GM11168 (cell line): ENCODE measurements at regions not wholly inside any gene's neighbourhood (a gene's known extent, or its start where the extent isn't known, plus 50 kb on each side); places are given as distances from the start of the nearest gene placed in this dataset.
"Not testable (repeated sequence)": the region's sequence is repeated elsewhere in the genome, so short reads cannot be mapped to it uniquely, and the experiment has no call there.

Experiments used
- in situ Hi-C: fragments of 300-500 bp; cut with MboI; formaldehyde crosslinking; loops from one replicate; pipeline ENCODE4 v1.12.0; 2022; ENCODE audit warnings: low sequenced_read_pairs; ENCODE audit not compliant: unreplicated experiment

- in situ Hi-C loops, result no loop called here
These were observed 95.8 kb upstream of the NAA20 start for GRCh38 chr20:19921284-19921793.

GRCh38 chr20:19921829-19922228 is 95.3 kb upstream of the NAA20 start:
- in situ Hi-C loops, result not testable (repeated sequence)

DNA sequence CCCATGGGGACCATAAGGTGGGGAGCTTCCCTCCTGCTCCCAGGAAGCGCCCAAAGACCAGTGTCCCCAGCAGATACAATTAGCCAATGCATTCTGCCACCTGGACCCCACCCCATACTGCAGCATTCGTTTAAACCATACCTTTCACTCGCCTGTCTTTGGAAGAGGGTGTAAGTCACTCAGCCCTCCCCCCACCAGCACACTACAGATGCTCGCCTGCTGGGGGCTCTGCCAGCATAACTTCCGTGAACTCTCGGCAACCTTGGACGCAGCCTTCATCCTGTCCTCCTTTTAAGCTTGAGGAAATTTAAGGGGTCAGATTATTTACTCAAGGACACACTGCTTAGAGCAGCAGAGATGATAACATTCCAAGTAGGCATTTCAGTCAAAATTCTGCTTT is 94.4 kb upstream of the NAA20 start:
- in situ Hi-C loops, result no loop called here

GRCh38 chr20:19923762-19924161 is 93.4 kb upstream of the NAA20 start:
- in situ Hi-C loops, result no loop called here

GRCh38 chr20:19924255-19924654 is 92.9 kb upstream of the NAA20 start:
- in situ Hi-C loops, result no loop called here

DNA sequence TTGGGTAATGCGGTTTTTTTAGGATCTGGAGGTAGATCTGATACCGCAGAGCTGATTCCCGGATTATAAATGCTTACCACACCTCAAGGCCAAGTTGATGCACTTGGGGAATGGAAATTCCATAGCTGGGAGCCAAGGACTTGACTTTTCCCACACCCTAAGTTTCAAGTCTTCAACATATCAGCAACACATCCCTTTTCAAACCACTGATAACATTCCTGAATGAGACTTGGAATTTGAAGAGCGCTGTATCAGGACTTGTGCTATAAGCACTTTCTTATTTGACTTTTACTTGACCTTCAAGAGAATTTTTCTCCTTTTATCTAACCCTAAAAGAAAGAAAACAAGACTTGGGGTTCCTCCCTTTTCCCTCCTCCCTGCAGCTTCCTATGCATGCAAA is 90.6 kb upstream of the NAA20 start:
- in situ Hi-C loops, result no loop called here

DNA sequence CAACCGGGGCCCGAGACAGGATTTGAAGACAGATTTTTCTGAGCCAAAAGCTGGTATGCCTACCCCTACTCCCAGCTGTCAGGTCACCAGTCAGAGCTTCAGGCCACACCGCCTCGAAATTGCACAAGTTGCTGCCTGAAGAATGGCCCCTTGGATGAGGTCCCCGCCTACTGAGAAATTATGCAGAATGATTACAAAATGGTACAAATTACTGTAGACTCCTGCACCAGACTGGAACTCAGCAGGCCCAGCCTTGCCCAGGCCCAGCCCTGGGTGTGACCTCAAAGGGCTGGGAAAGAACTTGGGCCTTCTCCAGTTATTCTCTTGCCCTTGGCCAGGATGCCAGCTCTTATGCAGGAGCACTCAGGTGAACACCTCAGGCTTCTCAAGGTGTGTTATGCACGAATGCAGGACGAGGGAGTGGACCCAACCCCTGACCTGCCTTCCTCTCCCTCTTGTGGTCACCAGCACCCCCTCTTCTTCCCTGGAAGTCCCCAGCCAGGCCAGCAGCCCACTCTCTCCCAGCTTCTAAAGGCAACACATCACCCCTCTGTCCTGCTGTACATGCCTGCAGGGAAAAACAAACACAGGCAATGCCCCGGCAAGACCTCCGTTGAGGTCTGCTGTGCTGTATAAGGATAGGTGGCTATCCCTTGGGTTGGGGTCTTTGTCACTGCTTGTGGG is 88.7 kb upstream of the NAA20 start:
- in situ Hi-C loops, result no loop called here

DNA sequence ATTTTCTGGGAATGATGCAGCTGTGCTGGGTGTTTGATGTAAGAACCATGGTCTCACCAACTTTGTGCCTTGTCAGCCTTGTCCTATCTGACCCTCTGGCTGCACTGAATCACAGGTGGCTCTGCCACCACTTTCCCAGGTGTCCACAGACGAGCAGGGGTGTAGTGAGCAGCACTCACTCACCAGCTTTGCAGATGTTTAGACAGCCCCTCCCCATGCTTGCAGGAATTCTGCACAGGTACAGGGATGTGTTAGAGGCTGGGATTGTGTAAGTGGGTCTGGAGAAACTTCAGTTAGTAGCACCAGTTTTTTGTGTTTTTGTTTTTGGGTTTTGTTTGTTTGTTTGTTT is 88.2 kb upstream of the NAA20 start:
- in situ Hi-C loops, result no loop called here

DNA sequence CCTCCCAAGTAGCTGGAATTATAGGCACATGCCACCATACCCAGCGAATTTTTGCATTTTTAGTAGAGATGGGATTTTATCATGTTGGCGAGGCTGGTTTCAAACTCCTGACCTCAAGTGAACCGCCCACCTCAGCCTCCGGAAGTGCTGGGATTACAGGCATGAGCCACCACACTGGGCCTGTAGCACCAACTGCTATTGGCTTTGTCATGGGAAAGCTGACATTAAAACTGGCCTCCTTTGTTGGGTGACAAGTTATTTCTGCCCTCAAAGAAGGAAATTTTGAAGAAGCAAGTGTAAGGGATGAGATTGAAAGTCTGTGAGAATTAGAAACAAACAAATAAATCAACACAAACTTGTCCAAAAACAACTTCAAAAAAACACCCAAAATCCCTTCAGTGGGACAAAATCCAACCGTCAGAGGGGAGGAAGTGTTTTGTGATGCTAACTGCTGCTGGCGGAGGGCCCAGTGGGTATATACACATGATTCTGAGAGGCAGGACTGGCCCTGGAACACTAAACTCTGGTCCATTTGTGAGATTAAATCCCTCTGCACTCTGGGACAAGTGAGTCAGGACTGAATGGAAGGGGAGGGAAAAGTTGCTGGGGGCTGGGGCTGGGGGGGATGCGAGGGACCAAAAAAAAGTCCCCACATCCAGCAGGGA is 87.5 kb upstream of the NAA20 start:
- in situ Hi-C loops, result no loop called here

DNA sequence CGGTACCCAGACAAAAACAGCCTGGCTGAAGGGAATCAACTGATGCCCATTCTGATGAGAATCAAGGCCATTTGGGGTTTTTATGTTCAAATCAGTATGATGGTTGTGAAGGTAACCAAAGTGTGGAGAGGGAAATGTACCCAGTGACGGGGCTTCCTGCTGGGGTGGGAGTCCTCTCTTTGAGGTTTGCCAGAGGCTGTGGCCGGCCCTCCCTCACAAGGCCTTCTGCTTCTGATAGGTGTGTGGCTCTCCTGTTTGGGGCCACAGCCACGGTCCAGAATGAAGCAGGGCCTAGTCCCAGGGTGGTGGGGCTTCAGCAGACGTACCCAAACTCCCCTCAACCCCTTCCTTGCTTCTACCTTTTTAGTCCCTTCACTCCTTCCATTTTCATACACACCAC is 86.7 kb upstream of the NAA20 start:
- in situ Hi-C loops, result no loop called here

DNA sequence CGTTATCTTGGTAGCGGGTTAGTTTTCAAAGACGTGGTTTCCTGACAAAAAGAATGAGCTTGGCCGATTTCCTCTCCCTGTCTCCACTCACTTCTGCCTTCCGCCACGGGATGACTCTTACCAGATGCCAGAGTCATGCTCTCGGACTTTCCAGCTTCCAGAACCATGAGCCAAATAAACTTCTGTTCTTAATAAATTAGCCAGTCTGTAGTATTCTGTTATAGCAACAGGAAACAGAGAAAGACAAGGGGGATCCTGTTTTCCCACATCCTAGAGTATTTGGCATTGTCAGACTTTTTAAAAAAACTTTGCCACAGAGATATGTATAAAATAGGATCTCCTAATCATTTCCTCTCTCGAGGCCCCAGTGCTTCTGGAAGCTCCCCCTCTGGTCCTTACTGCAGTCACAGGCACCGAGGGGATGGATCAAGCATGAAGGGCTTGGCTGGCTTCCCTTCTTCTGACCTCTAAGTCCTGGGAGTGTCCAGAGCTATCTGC is 84.9 kb upstream of the NAA20 start:
- in situ Hi-C loops, result no loop called here

- in situ Hi-C loops, result no loop called here
These were observed 82.2 kb upstream of the NAA20 start for GRCh38 chr20:19934792-19935491.

DNA sequence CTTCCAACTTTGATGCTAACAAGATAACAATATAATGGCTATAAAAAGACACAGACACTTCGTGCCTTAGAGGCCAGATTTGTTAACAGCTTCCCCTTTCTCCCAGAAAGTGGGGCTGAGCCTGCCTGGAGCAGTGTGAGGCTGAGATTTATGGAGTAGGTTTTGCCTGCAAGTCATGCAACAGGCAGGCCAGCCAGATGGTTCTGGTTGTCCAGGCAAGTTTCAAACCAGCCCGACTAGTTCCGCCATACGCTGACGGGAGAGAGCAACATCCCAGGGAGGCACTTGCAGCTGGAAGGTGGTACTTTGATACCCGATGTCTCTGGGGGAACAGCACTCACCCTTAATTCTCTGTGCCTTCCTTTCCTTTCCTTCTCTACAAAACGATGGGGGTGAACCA is 81.3 kb upstream of the NAA20 start:
- in situ Hi-C loops, result no loop called here

- in situ Hi-C loops, result no loop called here
These were observed 80.5 kb upstream of the NAA20 start for GRCh38 chr20:19936466-19937200.

- in situ Hi-C loops, result no loop called here
These were observed 79.9 kb upstream of the NAA20 start for GRCh38 chr20:19937218-19937617.

GRCh38 chr20:19937651-19938420 is 79.3 kb upstream of the NAA20 start:
- in situ Hi-C loops, result no loop called here

DNA sequence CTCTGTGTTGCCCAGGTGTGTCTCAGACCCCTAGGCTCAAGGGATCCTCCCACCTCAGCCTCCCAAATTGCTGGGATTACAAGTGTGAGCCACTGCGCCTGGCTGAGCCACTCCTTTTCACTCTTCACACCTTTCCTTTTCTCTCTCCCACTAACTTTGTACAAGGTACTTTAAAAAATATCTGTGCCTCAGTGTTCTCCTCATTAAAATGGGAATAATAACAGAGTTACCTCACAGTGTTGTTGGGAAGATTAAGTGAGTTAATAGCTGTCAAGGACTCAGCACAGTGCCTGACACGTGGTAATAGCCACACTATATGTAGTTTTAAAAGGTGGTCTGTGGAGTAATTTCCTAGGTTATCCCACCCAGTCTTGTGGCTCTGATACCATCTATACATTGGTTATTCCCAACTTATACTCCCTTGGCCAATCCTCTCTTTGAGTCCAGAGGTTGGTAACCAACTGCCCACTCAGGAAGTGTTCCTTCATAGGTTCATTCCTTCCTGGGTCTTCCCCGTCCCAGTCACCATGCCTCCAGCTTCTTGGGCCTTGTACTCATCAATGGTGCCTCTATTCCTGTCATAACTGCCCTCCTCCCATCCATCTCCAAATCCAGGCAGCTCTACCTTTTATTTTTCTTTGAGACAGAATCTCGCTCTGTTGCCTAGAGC is 78.6 kb upstream of the NAA20 start:
- in situ Hi-C loops, result no loop called here

GRCh38 chr20:19940988-19941460 is 76.1 kb upstream of the NAA20 start:
- in situ Hi-C loops, result no loop called here

DNA sequence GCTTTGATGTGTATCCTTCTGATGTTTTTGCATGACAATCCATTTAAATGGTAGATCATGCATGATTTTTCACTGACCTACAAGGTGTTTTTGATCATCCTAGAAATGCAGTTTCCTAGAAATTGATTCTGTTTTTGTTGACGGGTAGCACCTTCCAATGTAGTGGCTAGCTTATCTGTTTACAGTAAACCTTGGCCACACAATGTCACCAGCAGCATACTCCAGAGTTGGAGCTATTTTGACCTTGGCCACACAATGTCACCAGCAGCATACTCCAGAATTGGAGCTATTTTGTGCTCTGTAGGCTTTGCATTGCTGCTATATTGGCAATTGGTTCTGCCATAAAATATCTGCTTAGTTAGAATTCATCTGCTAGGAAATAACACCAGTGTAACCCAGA is 74.6 kb upstream of the NAA20 start:
- in situ Hi-C loops, result no loop called here
